GM23248 (cell line): ENCODE measurements at regions not wholly inside any gene's neighbourhood (a gene's known extent, or its start where the extent isn't known, plus 50 kb on each side); places are given as distances from the start of the nearest gene placed in this dataset.
A peak's percentile ranks its signal among the peaks of the same experiment; 100 is the strongest.
"Not testable (repeated sequence)": the region's sequence is repeated elsewhere in the genome, so short reads cannot be mapped to it uniquely, and the experiment has no call there.

Experiments
- DNase-seq: peaks from one replicate; pipeline ENCODE4 v3.0.0-alpha.2; 2015
- H2AFZ ChIP-seq: fragments of 200-600 bp; sonication (generic); 2 replicates; pipeline ENCODE4 v1.6.1; 2016; ENCODE audit warnings: antibody characterized with exemption
- H3F3A ChIP-seq: fragments of 200-600 bp; sonication (generic); 2 replicates; pipeline ENCODE4 v1.6.1; 2016; ENCODE audit warnings: mild to moderate bottlenecking, antibody characterized with exemption, mixed run types; ENCODE audit not compliant: insufficient read depth
- H3K27ac ChIP-seq: fragments of 200-600 bp; sonication (generic); 2 replicates; pipeline ENCODE4 v1.5.1; 2016; ENCODE audit warnings: mild to moderate bottlenecking
- H3K27me3 ChIP-seq: fragments of 200-600 bp; sonication (generic); replicated peaks from 2 replicates; pipeline ENCODE4 v1.6.1; 2016; ENCODE audit warnings: mild to moderate bottlenecking; ENCODE audit not compliant: insufficient read depth
- H3K36me3 ChIP-seq: fragments of 200-600 bp; sonication (generic); 2 replicates; pipeline ENCODE4 v1.6.1; 2016; ENCODE audit warnings: low read depth, mild to moderate bottlenecking
- H3K4me1 ChIP-seq: fragments of 200-600 bp; sonication (generic); 2 replicates; pipeline ENCODE4 v1.6.1; 2016; ENCODE audit warnings: mild to moderate bottlenecking; ENCODE audit not compliant: insufficient read depth
- H3K4me2 ChIP-seq: fragments of 200-600 bp; sonication (generic); one replicate; pipeline ENCODE4 v1.6.1; 2016; ENCODE audit warnings: mild to moderate bottlenecking; ENCODE audit not compliant: unreplicated experiment
- H3K4me3 ChIP-seq: fragments of 200-600 bp; sonication (generic); 2 replicates; pipeline ENCODE4 v1.5.1; 2016; ENCODE audit warnings: mild to moderate bottlenecking
- H3K79me2 ChIP-seq: fragments of 200-600 bp; sonication (generic); 2 replicates; pipeline ENCODE4 v1.6.1; 2016; ENCODE audit warnings: mild to moderate bottlenecking; ENCODE audit not compliant: insufficient read depth
- H3K9ac ChIP-seq: fragments of 200-600 bp; sonication (generic); 2 replicates; pipeline ENCODE4 v1.6.1; 2016; ENCODE audit warnings: mild to moderate bottlenecking
- H3K9me2 ChIP-seq: fragments of 200-600 bp; sonication (generic); 2 replicates; pipeline ENCODE4 v1.6.1; 2016; ENCODE audit warnings: mixed run types, mild to moderate bottlenecking, moderate library complexity; ENCODE audit not compliant: insufficient read depth
- H3K9me3 ChIP-seq: fragments of 200-600 bp; sonication (generic); one replicate; pipeline ENCODE4 v1.6.1; 2017; ENCODE audit warnings: low read depth
- H4K20me1 ChIP-seq: fragments of 200-600 bp; sonication (generic); 2 replicates; pipeline ENCODE4 v1.6.0; 2016; ENCODE audit not compliant: insufficient read depth
- EZH2 ChIP-seq: fragments of 200-600 bp; sonication (generic); IDR thresholded peaks from 2 replicates; pipeline ENCODE4 v1.6.1; 2018; ENCODE audit warnings: antibody characterized with exemption, mild to moderate bottlenecking; ENCODE audit not compliant: insufficient read depth, poor library complexity, severe bottlenecking
- EZH2phosphoT487 ChIP-seq: fragments of 200-600 bp; sonication (generic); IDR thresholded peaks from 2 replicates; pipeline ENCODE4 v1.6.1; 2018; ENCODE audit warnings: antibody characterized with exemption, moderate library complexity, mild to moderate bottlenecking, low read depth; ENCODE audit not compliant: insufficient read depth
- WGBS, 2 experiments: methylation state at CpG; one replicate each; pipeline ENCODE4 v1.1.6; 2015 to 2017; ENCODE audit warnings: low lambda C conversion rate in 2 of 2, low coverage in 1 of 2; ENCODE audit errors: missing lambda C conversion rate in 2 of 2; 5-methylcytosine and 5-hydroxymethylcytosine counted together
- in situ Hi-C: fragments of 300-500 bp; cut with MboI; formaldehyde crosslinking; loops from 2 replicates; pipeline ENCODE4 v1.15.0; 2020

DNA sequence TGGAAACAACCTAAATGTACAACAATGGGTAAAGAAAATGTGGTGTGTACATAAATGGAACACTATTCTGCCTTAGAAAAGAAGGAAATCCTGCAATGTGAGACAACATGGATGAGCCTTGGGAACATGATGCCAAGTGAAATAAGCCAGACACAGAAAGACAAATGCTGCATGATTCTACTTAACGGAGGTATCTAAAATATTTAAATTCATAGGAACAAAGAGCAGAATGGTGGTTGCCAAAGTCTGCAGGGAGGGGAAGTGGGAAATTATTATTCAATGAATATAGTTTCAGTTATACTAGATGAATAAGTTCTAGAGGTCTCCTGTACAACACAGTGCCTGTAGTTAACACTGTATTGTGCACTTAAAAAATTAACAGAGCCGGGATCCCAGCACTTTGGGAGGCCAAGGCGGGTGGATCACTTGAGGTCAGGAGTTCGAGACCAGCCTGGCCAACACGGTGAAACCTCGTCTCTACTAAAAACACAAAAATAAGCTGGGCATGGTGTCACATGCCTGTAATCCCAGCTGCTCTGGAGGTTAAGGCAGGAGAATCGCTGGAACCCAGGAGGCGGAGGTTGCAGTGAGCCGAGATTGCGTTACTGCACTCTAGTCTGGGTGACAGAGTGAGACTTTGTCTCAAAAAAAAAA, 71.4 kb upstream of the SNX9 start:
- in situ Hi-C loops: loop anchor here (25.0 kb wide), 1 partner anchor 311 kb away; no protein-coding TSS in a partner anchor
- H3K4me1 ChIP-seq: peaks cover 6% of the 10 kb centered on the region; the same call in 1 of the 2 replicates
- no peak overlapping the region for H3K4me2 ChIP-seq
- no peak for DNase-seq
- no peaks in the 10 kb centered on the region for H4K20me1 ChIP-seq
- H3K27ac ChIP-seq: no peak overlapping the region
- no peak overlapping the region for H3K9ac ChIP-seq
- H3K4me3 ChIP-seq: no peak overlapping the region
- H3K27me3 ChIP-seq: no peaks in the 10 kb centered on the region
- no peak overlapping the region for H2AFZ ChIP-seq
- no peaks in the 10 kb centered on the region for H3K36me3 ChIP-seq
- TF ChIP-seq EZH2phosphoT487 (no peak), EZH2 (no peak)
- no peaks in the 10 kb centered on the region for H3F3A ChIP-seq
- no peaks in the 10 kb centered on the region for H3K9me3 ChIP-seq
- no peaks in the 10 kb centered on the region for H3K9me2 ChIP-seq
- 86% methylated on average over 10 of the region's 10 CpGs for WGBS, 2 experiments
- H3K79me2 ChIP-seq: no peaks in the 10 kb centered on the region

DNA sequence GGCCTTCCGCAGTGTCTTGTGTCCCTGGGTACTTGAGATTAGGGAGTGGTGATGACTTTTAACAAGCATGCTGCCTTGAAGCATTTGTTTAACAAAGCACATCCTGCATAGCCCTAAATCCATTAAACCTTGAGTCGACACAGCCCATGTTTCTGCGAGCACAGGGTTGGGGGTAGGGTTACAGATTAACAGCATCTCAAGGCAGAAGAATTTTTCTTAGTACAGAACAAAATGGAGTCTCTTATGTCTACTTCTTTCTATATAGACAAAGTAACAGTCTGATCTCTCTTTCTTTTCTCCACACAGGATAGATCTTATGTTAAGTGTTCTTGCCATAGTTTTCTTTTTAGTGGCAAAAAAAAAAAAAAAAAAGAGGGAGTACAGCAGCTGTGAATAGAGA, 70.2 kb upstream of the SNX9 start:
- not testable (repeated sequence) for DNase-seq, H3K9me2 ChIP-seq, H3K79me2 ChIP-seq, H4K20me1 ChIP-seq, H3K4me3 ChIP-seq, H3K4me2 ChIP-seq, H3K9me3 ChIP-seq, H3F3A ChIP-seq, H3K9ac ChIP-seq, H2AFZ ChIP-seq, H3K36me3 ChIP-seq, H3K27ac ChIP-seq, H3K27me3 ChIP-seq
- 85 to 92% methylated on average over 3 of the region's 3 CpGs for WGBS, 2 experiments
- in situ Hi-C loops: loop anchor here (25.0 kb wide), 1 partner anchor 309 kb away; no protein-coding TSS in a partner anchor
- H3K4me1 ChIP-seq: peaks cover 13% of the 10 kb centered on the region; the same call in 1 of the 2 replicates

GRCh38 chr6:157753291-157753690, 69.8 kb upstream of the SNX9 start:
- H3K4me2 ChIP-seq: no peak overlapping the region
- in situ Hi-C loops: loop anchor here (25.0 kb wide), 1 partner anchor 309 kb away; no protein-coding TSS in a partner anchor
- 0 to 8% methylated on average over 2 of the region's 2 CpGs for WGBS, 2 experiments
- TF ChIP-seq EZH2phosphoT487: no peak
- no peak for TF ChIP-seq EZH2
- no peak overlapping the region for H3K9ac ChIP-seq
- H3K36me3 ChIP-seq: no peaks in the 10 kb centered on the region
- no peaks in the 10 kb centered on the region for H3K9me2 ChIP-seq
- DNase-seq: peak; percentile 58
- no peaks in the 10 kb centered on the region for H3K27me3 ChIP-seq
- no peaks in the 10 kb centered on the region for H4K20me1 ChIP-seq
- no peak overlapping the region for H3K27ac ChIP-seq
- H2AFZ ChIP-seq: 0 out of 2 replicates have a peak overlapping the region, but pooled peaks have one; percentile 10
- no peak overlapping the region for H3K4me3 ChIP-seq
- H3F3A ChIP-seq: no peaks in the 10 kb centered on the region
- H3K9me3 ChIP-seq: no peaks in the 10 kb centered on the region
- H3K4me1 ChIP-seq: peaks cover 13% of the 10 kb centered on the region; the same call in 1 of the 2 replicates
- H3K79me2 ChIP-seq: no peaks in the 10 kb centered on the region

GRCh38 chr6:157753801-157754200, 69.2 kb upstream of the SNX9 start:
- in situ Hi-C loops: loop anchor here (25.0 kb wide), 1 partner anchor 308 kb away; no protein-coding TSS in a partner anchor
- WGBS, 2 experiments: 76 to 85% methylated on average over 4 of the region's 4 CpGs

GRCh38 chr6:157754351-157754750, 68.7 kb upstream of the SNX9 start:
- H3K9me3 ChIP-seq: no peaks in the 10 kb centered on the region
- H3K79me2 ChIP-seq: no peaks in the 10 kb centered on the region
- H3F3A ChIP-seq: no peaks in the 10 kb centered on the region
- H3K27ac ChIP-seq: no peak overlapping the region
- no peaks in the 10 kb centered on the region for H3K36me3 ChIP-seq
- DNase-seq: no peak
- no peaks in the 10 kb centered on the region for H3K27me3 ChIP-seq
- WGBS, 2 experiments: 90 to 96% methylated on average over 7 of the region's 7 CpGs
- H3K9ac ChIP-seq: no peak overlapping the region
- peaks cover 13% of the 10 kb centered on the region; the same call in 1 of the 2 replicates for H3K4me1 ChIP-seq
- H3K9me2 ChIP-seq: no peaks in the 10 kb centered on the region
- no peak overlapping the region for H3K4me2 ChIP-seq
- TF ChIP-seq EZH2 (no peak), EZH2phosphoT487 (no peak)
- H4K20me1 ChIP-seq: no peaks in the 10 kb centered on the region
- in situ Hi-C loops: loop anchor here (25.0 kb wide), 1 partner anchor 308 kb away; no protein-coding TSS in a partner anchor
- no peak overlapping the region for H2AFZ ChIP-seq
- H3K4me3 ChIP-seq: no peak overlapping the region

More at GRCh38 chr6:157753801-157754200, 69.2 kb upstream of the SNX9 start:
- Histone ChIP-seq H3K4me1 (peaks cover 13% of the 10 kb centered on the region; the same call in 1 of the 2 replicates), H2AFZ (0 out of 2 replicates have a peak overlapping the region, but pooled peaks have one; percentile 10)
- not testable (repeated sequence) for H3K27ac ChIP-seq, H3K36me3 ChIP-seq, H3F3A ChIP-seq, DNase-seq, H3K9ac ChIP-seq, H4K20me1 ChIP-seq, H3K27me3 ChIP-seq, H3K79me2 ChIP-seq, H3K4me3 ChIP-seq, H3K9me2 ChIP-seq, H3K9me3 ChIP-seq, H3K4me2 ChIP-seq
